ENCODE measurements at regions not wholly inside any gene's neighbourhood (a gene's known extent, or its start where the extent isn't known, plus 50 kb on each side); places are given as distances from the start of the nearest gene placed in this dataset.

DNA sequence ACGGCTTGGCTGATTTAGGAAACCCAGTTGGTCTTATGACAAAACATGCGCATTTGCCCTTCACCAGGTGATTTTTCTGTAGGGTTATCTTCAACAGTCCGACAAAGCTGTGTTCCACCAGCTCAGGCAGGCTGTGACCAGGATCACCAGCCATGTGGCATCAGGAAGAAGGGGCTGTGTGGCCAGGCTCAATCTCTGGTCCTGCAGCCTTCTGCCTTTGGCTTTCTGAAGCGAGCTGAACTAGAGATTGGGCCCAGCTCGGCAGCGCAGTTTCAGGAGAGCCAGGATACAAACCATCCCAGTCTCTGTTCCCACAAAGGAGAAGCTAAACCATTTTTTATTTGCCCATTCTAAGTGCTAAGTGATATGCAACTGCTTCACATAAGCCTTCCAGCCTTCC, 282.3 kb downstream of the SOX11 start:
- ATAC-seq (no peak), DNase-seq (no peak)
- H3K4me1 Mint-ChIP-seq: no peaks in the 10 kb centered on the region
- H3K9me3 Mint-ChIP-seq (ENCODE audit: low read depth): peaks cover 4% of the 10 kb centered on the region
- ChIA-PET CTCF (no interaction called here), POLR2A (no interaction called here)
- no peak overlapping the region for H3K27ac Mint-ChIP-seq
- no peaks in the 10 kb centered on the region for H3K27me3 Mint-ChIP-seq
- intact Hi-C loops (cut with DNase I, micrococcal nuclease): no loop called here
- H3K4me3 Mint-ChIP-seq: no peak overlapping the region
- no peaks in the 10 kb centered on the region for H3K36me3 Mint-ChIP-seq (ENCODE audit: low read depth)

DNA sequence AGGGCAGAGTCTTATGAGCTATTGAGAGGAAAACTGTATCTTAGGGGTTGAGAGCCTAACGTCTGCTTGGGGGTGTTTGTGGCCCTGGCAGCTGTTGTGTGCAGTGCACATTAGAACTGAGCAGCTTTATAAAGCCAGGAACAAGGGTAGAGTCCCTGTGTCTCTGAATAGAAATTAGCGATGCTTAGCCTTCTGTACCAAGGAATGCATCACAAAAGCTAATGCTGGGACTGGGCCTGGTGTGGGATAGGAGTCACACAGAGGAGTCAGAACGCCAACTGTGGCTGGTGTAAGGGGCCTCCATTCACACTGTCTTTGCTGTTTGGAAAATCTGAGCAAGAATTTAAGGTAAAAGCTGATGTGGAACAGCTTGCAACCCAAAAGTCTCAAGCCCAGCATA, 283.2 kb downstream of the SOX11 start:
- Mint-ChIP-seq H3K36me3 (ENCODE audit: low read depth) (no peaks in the 10 kb centered on the region), H3K27ac (no peak overlapping the region), H3K4me3 (no peak overlapping the region), H3K4me1 (no peaks in the 10 kb centered on the region), H3K9me3 (ENCODE audit: low read depth) (peaks cover 4% of the 10 kb centered on the region), H3K27me3 (no peaks in the 10 kb centered on the region)
- intact Hi-C loops (cut with DNase I, micrococcal nuclease): no loop called here
- ChIA-PET CTCF (interaction anchor here (0.8 kb wide), 1 partner anchor 30 kb away, joined by 3 read pairs; no protein-coding TSS in a partner anchor), POLR2A (no interaction called here)
- no peak for DNase-seq
- no peak for ATAC-seq

DNA sequence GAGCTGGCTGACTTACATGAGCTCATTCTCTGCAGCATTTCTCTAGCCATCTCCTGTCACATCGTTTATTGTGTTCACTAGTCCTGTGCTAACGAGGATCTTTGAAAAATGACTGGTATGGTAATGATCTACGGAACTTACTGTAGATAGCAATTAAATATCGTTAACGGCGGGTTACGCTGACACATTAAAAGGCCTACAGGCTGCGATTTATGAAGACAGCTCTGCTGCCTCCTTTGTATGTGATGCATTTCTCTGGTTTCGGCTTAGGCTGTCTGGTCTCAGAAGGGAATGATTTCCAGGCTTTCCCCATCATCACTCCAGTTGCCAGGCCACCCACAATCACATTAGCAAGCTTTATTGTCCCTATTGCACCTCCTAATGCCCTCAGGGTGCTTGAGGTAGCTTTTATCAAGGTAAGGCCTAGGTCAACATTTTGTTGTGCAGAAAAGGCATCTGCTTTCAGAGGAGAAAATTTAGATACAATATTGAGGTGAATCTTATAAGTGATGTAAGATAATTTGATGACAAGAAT, 284.4 kb downstream of the SOX11 start:
- Mint-ChIP-seq H3K9me3 (ENCODE audit: low read depth) (no peaks in the 10 kb centered on the region), H3K27ac (no peak overlapping the region), H3K4me3 (no peak overlapping the region), H3K36me3 (ENCODE audit: low read depth) (no peaks in the 10 kb centered on the region), H3K4me1 (no peaks in the 10 kb centered on the region), H3K27me3 (no peaks in the 10 kb centered on the region)
- ChIA-PET POLR2A (no interaction called here), CTCF (no interaction called here)
- intact Hi-C loops (cut with DNase I, micrococcal nuclease): no loop called here
- ATAC-seq (no peak), DNase-seq (no peak)

DNA sequence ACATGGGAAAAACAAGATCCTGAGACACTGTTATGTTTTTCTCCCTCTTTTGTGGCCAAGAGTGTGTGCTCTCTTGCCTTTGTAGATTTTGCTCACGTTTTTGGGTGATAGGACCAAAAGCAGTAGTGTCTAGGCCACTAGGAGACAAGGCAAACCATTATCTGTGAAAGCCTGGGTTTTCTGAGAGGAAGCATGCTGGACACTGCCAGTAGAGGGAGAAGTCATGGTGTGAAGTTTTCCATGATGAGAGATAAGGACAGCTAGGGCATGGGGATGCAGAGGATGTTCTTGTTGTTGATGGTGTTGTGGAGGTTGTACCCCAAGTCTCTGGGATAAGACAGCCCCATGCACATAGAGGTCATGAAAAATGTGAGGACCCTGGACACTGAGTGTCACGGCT, 285.3 kb downstream of the SOX11 start:
- peaks cover 4% of the 10 kb centered on the region for H3K27me3 Mint-ChIP-seq
- H3K4me1 Mint-ChIP-seq: no peaks in the 10 kb centered on the region
- ChIA-PET CTCF (interaction anchor here (0.7 kb wide), 1 partner anchor 1188 kb away, joined by 3 read pairs; no protein-coding TSS in a partner anchor), POLR2A (no interaction called here)
- intact Hi-C loops (cut with DNase I, micrococcal nuclease): no loop called here
- ATAC-seq (no peak), DNase-seq (no peak)
- no peak overlapping the region for H3K4me3 Mint-ChIP-seq
- H3K9me3 Mint-ChIP-seq (ENCODE audit: low read depth): no peaks in the 10 kb centered on the region
- no peak overlapping the region for H3K27ac Mint-ChIP-seq
- H3K36me3 Mint-ChIP-seq (ENCODE audit: low read depth): no peaks in the 10 kb centered on the region

DNA sequence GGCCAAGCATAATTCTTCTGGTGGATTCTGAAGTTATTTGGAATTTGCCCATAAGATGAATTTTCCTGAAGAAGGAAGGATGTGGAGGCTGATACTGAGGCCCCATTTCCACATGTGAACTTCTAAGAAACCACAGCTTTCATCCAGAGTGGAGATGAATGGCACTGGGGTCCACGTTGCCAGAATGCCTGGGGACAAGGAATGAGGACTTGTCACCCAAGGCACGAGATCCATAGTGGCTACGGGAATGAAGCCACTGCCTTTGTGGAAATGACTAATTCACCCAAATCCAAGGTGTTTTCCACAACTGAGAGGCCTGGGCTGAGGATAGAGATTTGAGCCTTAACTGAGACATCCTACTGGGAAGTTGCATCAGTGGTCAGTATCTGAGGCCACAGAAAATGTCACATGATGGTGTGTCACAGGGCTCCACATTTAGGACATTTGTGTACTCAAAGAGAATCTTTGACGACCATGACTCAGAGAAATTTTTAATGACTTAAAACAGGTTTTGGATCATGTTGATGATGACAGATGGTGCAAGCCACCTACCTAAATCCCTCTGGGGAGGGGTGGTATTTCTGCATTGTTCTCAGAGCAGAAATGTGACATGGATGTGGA, 286.1 kb downstream of the SOX11 start:
- Mint-ChIP-seq H3K27ac (no peak overlapping the region), H3K9me3 (ENCODE audit: low read depth) (no peaks in the 10 kb centered on the region), H3K36me3 (ENCODE audit: low read depth) (no peaks in the 10 kb centered on the region), H3K4me1 (no peaks in the 10 kb centered on the region), H3K4me3 (no peak overlapping the region), H3K27me3 (peaks cover 6% of the 10 kb centered on the region)
- DNase-seq: no peak
- ChIA-PET CTCF (interaction anchor here (0.7 kb wide), 1 partner anchor 1189 kb away, joined by 3 read pairs; no protein-coding TSS in a partner anchor), POLR2A (no interaction called here)
- intact Hi-C loops (cut with DNase I, micrococcal nuclease): no loop called here
- ATAC-seq: no peak

DNA sequence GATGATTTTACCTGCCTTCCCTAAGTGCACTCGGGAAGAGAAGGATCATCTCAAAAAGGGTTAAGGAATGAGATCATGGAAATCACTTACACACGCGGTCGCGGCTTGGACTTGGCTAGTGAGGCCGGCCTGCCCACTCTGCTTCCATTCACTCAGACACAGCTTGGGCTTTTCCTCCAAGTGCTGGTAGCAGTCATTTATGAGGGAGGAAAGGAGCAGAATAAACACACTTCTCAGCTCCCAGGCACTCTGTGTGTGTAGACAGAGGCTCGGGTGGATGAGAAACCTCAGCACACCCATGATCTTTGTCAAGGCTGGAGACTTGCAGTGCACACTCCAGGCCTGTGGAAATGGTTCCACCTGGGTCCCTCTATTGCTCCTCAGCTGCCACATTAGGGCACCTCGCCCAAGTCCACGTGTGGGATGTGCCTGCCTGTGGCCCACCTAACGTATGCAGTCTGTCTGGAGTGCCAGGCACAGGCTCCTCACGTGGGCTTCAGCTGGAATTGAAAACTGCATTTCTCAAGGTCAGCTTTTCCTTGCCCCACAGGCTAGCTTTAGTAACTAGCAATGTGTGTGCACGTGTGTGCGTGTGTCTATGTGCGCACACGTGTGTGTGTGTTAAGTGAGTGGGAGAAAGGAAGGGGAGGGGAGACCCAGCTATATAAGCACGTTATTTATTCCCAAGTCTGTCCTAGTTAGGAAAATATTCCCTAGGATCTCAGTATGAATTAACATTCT, 288.4 kb downstream of the SOX11 start:
- POLR2A ChIA-PET: no interaction called here
- H3K27me3 Mint-ChIP-seq: peaks cover 6% of the 10 kb centered on the region
- ATAC-seq (no peak), DNase-seq (no peak)
- no peak overlapping the region for H3K27ac Mint-ChIP-seq
- CTCF ChIA-PET: no interaction called here
- H3K36me3 Mint-ChIP-seq (ENCODE audit: low read depth): no peaks in the 10 kb centered on the region
- intact Hi-C loops (cut with DNase I, micrococcal nuclease): no loop called here
- H3K4me3 Mint-ChIP-seq: no peak overlapping the region
- H3K4me1 Mint-ChIP-seq: no peaks in the 10 kb centered on the region
- no peaks in the 10 kb centered on the region for H3K9me3 Mint-ChIP-seq (ENCODE audit: low read depth)

DNA sequence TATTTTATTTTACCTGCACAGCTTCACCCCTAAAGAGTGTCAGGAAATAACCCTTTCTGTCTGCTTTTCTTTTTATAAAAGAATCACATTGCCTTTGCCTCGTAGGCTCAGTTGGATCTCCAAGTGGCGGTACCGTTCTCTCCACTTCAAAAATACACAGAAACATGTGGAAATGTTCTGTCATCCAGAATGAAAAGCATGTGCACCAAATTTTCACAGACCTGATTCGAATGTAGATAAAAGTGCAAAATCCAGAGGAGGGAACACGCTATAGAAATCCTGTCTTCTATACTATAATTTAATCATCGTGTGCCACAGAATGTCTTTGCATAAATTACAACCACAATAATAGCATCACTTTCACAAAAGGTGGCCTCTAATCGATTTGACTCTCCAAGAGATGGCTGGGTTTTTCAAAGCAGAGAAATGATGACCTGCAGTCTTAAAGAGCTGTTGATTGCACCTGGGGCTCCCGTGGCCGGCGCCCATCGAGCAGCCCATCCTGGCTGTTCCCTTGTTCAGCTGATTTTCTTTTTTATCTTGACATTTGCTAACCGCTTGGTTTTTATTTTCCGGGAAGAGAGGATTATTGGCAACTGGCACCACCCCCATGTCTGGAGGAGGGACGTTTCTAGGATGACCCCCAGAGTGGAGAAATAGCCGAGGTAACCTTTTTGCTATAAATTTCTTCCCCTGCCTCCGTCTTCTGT, 290.2 kb downstream of the SOX11 start:
- no peak for ATAC-seq
- intact Hi-C loops (cut with DNase I, micrococcal nuclease): no loop called here
- H3K27me3 Mint-ChIP-seq: peaks cover 6% of the 10 kb centered on the region

DNA sequence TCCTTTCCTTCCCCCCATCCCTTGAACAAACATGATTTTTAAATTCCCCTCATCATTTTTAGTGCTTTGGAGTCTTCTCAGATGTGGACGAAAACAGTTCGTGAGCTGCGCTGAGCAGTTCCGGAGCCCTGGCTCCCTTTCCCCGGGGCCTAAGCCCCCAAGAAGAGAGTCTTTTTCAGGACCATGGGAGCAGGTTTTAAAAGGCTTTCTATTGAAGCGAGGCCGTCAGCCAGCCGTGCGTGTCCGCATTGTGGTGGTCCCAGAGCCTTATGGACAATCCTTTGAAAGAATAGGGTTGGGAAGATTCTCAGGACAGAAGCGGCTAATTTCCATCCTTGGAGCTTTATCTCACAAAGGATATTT, 290.7 kb downstream of the SOX11 start:
- Mint-ChIP-seq H3K4me3 (no peak overlapping the region), H3K27me3 (peaks cover 6% of the 10 kb centered on the region), H3K27ac (no peak overlapping the region), H3K9me3 (ENCODE audit: low read depth) (no peaks in the 10 kb centered on the region), H3K4me1 (no peaks in the 10 kb centered on the region), H3K36me3 (ENCODE audit: low read depth) (no peaks in the 10 kb centered on the region)
- intact Hi-C loops (cut with DNase I, micrococcal nuclease): no loop called here
- DNase-seq: no peak
- ATAC-seq: no peak
- ChIA-PET CTCF (interaction anchor here (0.6 kb wide), 1 partner anchor 792 kb away, joined by 3 read pairs; no protein-coding TSS in a partner anchor), POLR2A (no interaction called here)

More for the DNA sequence above, 290.2 kb downstream of the SOX11 start:
- H3K36me3 Mint-ChIP-seq (ENCODE audit: low read depth): no peaks in the 10 kb centered on the region
- DNase-seq: no peak
- CTCF ChIA-PET: interaction anchor here (0.6 kb wide), 1 partner anchor 793 kb away, joined by 3 read pairs; no protein-coding TSS in a partner anchor
- H3K4me3 Mint-ChIP-seq: no peak overlapping the region
- H3K27ac Mint-ChIP-seq: no peak overlapping the region
- POLR2A ChIA-PET: no interaction called here
- no peaks in the 10 kb centered on the region for H3K9me3 Mint-ChIP-seq (ENCODE audit: low read depth)
- H3K4me1 Mint-ChIP-seq: no peaks in the 10 kb centered on the region

DNA sequence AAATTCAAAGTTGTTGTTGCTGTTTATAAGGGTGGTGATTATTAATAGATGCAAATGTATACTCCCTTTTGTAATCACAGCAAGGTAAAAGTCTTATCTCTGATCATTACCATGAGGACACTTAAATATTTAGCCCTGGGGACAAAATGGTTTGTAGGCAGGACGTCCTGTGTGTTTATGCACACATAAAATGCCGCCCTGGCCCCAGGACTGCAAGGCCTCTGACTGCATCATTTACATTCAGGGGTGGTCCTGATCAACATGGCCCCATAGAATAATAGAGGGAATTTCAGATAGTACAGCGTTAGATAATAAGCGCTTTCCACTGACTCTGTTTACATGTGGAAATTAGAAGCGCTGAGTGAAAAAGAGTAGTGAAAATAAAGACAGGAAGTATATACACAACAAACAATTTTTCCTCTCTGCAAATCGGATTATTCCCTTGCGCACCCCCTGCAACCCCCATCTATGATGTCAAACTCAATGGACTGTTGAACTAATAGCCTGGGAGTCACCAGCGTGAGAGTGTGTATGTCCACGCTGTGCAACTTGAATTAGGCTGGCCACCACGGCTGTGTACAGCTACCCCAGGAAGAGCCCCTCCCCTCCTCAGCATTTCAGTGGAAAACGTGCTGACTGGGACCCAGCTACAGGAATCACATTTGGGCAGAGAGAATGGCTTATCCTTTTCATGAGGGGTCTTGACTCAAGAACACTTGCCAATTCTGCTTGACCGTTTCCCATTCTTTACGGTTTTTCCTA, 291.5 kb downstream of the SOX11 start:
- Mint-ChIP-seq H3K27ac (no peak overlapping the region), H3K9me3 (ENCODE audit: low read depth) (no peaks in the 10 kb centered on the region), H3K4me1 (no peaks in the 10 kb centered on the region), H3K4me3 (no peak overlapping the region), H3K27me3 (peaks cover 6% of the 10 kb centered on the region), H3K36me3 (ENCODE audit: low read depth) (no peaks in the 10 kb centered on the region)
- CTCF ChIA-PET: no interaction called here
- ATAC-seq (no peak), DNase-seq (no peak)
- intact Hi-C loops (cut with DNase I, micrococcal nuclease): no loop called here
- POLR2A ChIA-PET: no interaction called here

DNA sequence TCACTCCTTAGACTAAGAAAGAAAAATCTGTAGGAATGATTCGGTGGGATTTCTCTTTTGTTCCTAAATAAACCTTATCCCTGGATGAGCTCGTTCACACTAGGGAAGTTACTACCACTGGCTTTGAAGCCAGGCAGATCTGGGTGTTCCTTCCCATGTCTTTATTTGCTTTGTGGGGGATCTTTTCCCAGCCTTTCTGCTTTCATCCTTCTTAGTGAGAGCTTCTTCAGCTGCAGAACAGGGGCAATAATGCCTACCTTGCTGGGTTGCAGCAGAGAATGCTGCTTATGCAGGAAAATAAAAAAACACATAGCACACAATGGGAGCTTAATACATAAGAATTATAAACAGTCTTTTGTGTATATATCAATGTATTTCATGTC, 292.1 kb downstream of the SOX11 start:
- CTCF ChIA-PET: no interaction called here
- no peak overlapping the region for H3K27ac Mint-ChIP-seq
- no peaks in the 10 kb centered on the region for H3K36me3 Mint-ChIP-seq (ENCODE audit: low read depth)
- no peaks in the 10 kb centered on the region for H3K9me3 Mint-ChIP-seq (ENCODE audit: low read depth)
- H3K4me3 Mint-ChIP-seq: no peak overlapping the region
- no peak for ATAC-seq
- intact Hi-C loops (cut with DNase I, micrococcal nuclease): no loop called here
- POLR2A ChIA-PET: no interaction called here
- H3K27me3 Mint-ChIP-seq: peaks cover 6% of the 10 kb centered on the region
- DNase-seq: no peak
- H3K4me1 Mint-ChIP-seq: no peaks in the 10 kb centered on the region

DNA sequence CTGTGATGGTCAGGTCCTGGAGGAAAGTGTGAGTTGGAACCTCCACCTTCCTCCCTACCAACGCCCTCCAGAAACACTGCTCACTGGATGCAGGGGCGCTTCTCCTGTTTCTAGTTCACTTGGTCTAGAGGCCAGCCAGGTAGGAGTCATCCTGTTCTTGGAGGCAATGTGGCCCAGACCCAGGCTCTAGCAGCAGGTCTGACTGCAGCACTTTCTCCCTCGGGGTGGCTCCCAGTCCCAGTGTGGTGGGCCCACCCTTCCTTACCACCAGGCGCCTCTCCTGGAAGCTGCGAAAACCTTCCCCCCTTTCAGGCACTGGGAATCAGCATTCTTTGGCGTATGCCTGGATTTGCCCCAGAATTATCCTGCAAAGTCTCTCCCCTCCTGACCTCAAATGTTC, 292.8 kb downstream of the SOX11 start:
- no peak overlapping the region for H3K27ac Mint-ChIP-seq
- ATAC-seq: no peak
- H3K4me1 Mint-ChIP-seq: no peaks in the 10 kb centered on the region
- ChIA-PET CTCF (no interaction called here), POLR2A (no interaction called here)
- no peak overlapping the region for H3K4me3 Mint-ChIP-seq
- H3K36me3 Mint-ChIP-seq (ENCODE audit: low read depth): no peaks in the 10 kb centered on the region
- intact Hi-C loops (cut with DNase I, micrococcal nuclease): no loop called here
- no peak for DNase-seq
- H3K9me3 Mint-ChIP-seq (ENCODE audit: low read depth): no peaks in the 10 kb centered on the region
- H3K27me3 Mint-ChIP-seq: peaks cover 6% of the 10 kb centered on the region
